ENCODE measurements at regions not wholly inside any gene's neighbourhood (a gene's known extent, or its start where the extent isn't known, plus 50 kb on each side); places are given as distances from the start of the nearest gene placed in this dataset.

DNA sequence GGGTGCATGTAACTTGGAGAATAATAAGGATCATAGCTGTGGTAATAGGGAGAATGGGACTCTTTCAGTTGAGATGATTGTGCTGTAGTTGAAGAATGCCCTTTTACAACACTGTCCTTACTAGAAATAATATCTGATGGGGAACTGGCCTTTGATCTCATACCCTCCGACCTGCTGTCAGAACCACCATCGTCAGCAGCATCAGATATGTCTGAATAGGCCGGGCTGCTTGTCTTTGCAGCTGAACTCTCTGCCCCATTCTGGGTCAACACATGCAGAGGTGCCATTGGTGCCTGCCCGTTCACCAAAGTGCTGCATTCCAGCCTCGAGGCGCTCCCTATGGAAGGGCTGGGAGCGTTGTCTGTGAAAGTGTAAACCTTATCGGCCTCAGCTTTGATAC, 99.1 kb downstream of the ZNF608 start:
- H3K9ac ChIP-seq (replicated peaks; ENCODE audit: extremely low read depth, insufficient read depth, low read length) = no peak overlapping the region
- H3K4me2 ChIP-seq (ENCODE audit: insufficient read depth, low read length) = no peak overlapping the region
- H3K36me3 ChIP-seq (ENCODE audit: control insufficient read depth in 2 of 2, extremely low read depth in 1 of 2, insufficient read depth in 2 of 2, low read length in 2 of 2) = peaks cover under 1 to 8% of the 10 kb centered on the region in 2 experiments
- dilution Hi-C loops (cut with MboI; ENCODE audit: extremely low pct_ligation_motif_present, low sequenced_read_pairs) (no loop called here), intact Hi-C loops (cut with micrococcal nuclease) (no loop called here)
- no peaks in the 10 kb centered on the region for H4K20me1 ChIP-seq (replicated peaks; ENCODE audit: control insufficient read depth, extremely low read depth, insufficient read depth, low read length)
- H3K4me1 ChIP-seq (ENCODE audit: control insufficient read depth, extremely low read depth, insufficient read depth, low read length) = peaks cover 37% of the 10 kb centered on the region
- FAIRE-seq (no peak), DNase-seq (ENCODE audit: low read depth, low spot score) (no peak)
- H3K79me2 ChIP-seq (ENCODE audit: control insufficient read depth, insufficient read depth, low read length) = no peaks in the 10 kb centered on the region
- no peaks in the 10 kb centered on the region for H3K27me3 ChIP-seq (ENCODE audit: control insufficient read depth in 2 of 2, insufficient read depth in 2 of 2, low read length in 2 of 2)
- H2AFZ ChIP-seq (ENCODE audit: low read depth, low read length) = no peak overlapping the region
- BruUV-seq (replicated peaks) = TSS peak; percentile 13
- no peaks in the 10 kb centered on the region for H3K9me3 ChIP-seq (replicated peaks; ENCODE audit: control insufficient read depth, insufficient read depth, low read length)
- H3K4me3 ChIP-seq (replicated peaks in 1 of 3; ENCODE audit: insufficient read depth in 1 of 3, low read depth in 1 of 3, low read length in 3 of 3) = no peak overlapping the region
- no peak overlapping the region for H3K27ac ChIP-seq (ENCODE audit: insufficient read depth, low read depth, low read length)
- H3K9me1 ChIP-seq (replicated peaks; ENCODE audit: control insufficient read depth, extremely low read depth, insufficient read depth, low read length) = no peaks in the 10 kb centered on the region
- ChIA-PET CTCF (no interaction called here), POLR2A (no interaction called here)
- TF ChIP-seq, protein P1, sequence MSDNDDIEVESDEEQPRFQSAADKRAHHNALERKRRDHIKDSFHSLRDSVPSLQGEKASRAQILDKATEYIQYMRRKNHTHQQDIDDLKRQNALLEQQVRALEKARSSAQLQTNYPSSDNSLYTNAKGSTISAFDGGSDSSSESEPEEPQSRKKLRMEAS (IDR thresholded peaks at IDR 0.05; ENCODE audit: insufficient read depth, insufficient read length) = no peak
- TF ChIP-seq GATA2 (IDR thresholded peaks at IDR 0.05; ENCODE audit: insufficient read depth, insufficient read length, low read depth, low read length) (no peak), MYC (IDR thresholded peaks at IDR 0.05; ENCODE audit: low read depth, low read length) (no peak)

DNA sequence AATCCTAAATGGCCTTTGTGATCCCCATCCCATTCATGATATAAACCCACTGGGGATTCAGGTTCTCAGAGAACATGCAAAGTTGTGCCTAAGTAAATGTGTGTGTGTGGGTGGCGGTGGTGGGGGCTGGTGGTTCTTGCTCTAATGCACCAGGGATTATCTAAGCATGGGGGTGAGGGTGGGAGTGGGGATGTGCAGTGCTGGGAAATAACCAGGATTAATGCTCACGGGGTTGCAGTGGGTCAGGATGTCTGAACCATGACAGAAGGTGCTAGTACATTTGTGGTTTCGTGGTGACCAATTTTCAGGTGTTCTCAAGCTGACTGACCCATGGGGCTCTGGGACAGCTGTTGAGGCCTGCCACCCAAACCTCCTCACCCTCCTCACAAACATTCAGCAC, 101.0 kb downstream of the ZNF608 start:
- DNase-seq (ENCODE audit: low read depth, low spot score) = no peak
- intact Hi-C loops (cut with micrococcal nuclease) = no loop called here
- H3K27ac ChIP-seq (ENCODE audit: insufficient read depth, low read depth, low read length) = no peak overlapping the region
- FAIRE-seq = no peak
- H3K4me3 ChIP-seq (replicated peaks in 1 of 3; ENCODE audit: insufficient read depth in 1 of 3, low read depth in 1 of 3, low read length in 3 of 3) = no peak overlapping the region
- H3K36me3 ChIP-seq (ENCODE audit: control insufficient read depth in 2 of 2, extremely low read depth in 1 of 2, insufficient read depth in 2 of 2, low read length in 2 of 2) = peaks cover 2 to 12% of the 10 kb centered on the region in 2 experiments
- BruUV-seq (replicated peaks) = no TSS peak
- H3K9me1 ChIP-seq (replicated peaks; ENCODE audit: control insufficient read depth, extremely low read depth, insufficient read depth, low read length) = no peaks in the 10 kb centered on the region
- H4K20me1 ChIP-seq (replicated peaks; ENCODE audit: control insufficient read depth, extremely low read depth, insufficient read depth, low read length) = no peaks in the 10 kb centered on the region
- peaks cover 18% of the 10 kb centered on the region for H3K4me1 ChIP-seq (ENCODE audit: control insufficient read depth, extremely low read depth, insufficient read depth, low read length)
- no peak overlapping the region for H3K4me2 ChIP-seq (ENCODE audit: insufficient read depth, low read length)
- H3K9me3 ChIP-seq (replicated peaks; ENCODE audit: control insufficient read depth, insufficient read depth, low read length) = no peaks in the 10 kb centered on the region
- no peak overlapping the region for H2AFZ ChIP-seq (ENCODE audit: low read depth, low read length)
- H3K27me3 ChIP-seq (ENCODE audit: control insufficient read depth in 2 of 2, insufficient read depth in 2 of 2, low read length in 2 of 2) = no peaks in the 10 kb centered on the region
- POLR2A ChIA-PET = no interaction called here
- CTCF ChIA-PET = no interaction called here
- dilution Hi-C loops (cut with MboI; ENCODE audit: extremely low pct_ligation_motif_present, low sequenced_read_pairs) = no loop called here
- H3K9ac ChIP-seq (replicated peaks; ENCODE audit: extremely low read depth, insufficient read depth, low read length) = no peak overlapping the region
- no peak for TF ChIP-seq FOS (IDR thresholded peaks at IDR 0.05; ENCODE audit: borderline replicate concordance, insufficient read depth, low read length)
- TF ChIP-seq, protein P1 (IDR thresholded peaks at IDR 0.05; ENCODE audit: insufficient read depth, insufficient read length) = no peak
- no peaks in the 10 kb centered on the region for H3K79me2 ChIP-seq (ENCODE audit: control insufficient read depth, insufficient read depth, low read length)

Measured in endothelial cell of umbilical vein (primary cell).